Small intestine (tissue), 7 donors: ENCODE measurements at regions not wholly inside any gene's neighbourhood (a gene's known extent, or its start where the extent isn't known, plus 50 kb on each side); places are given as distances from the start of the nearest gene placed in this dataset.

Experiments
- DNase-seq, 2 donors: peaks; one replicate each; pipeline versions ENCODE4 v3.0.0 to v3.0.0-alpha.2; 2013
- FAIRE-seq: peaks from 2 replicates; lab custom pipeline; 2012; peaks lifted over from hg19 to GRCh38; lab: Jason Lieb, UNC
- H3K27ac ChIP-seq, 3 donors: one replicate each; pipeline ENCODE4 v1.5.1; 2013; ENCODE audit warnings: low read length in 2 of 3, mild to moderate bottlenecking in 2 of 3, control low read depth in 1 of 3, inconsistent platforms in 1 of 3, low read depth in 1 of 3, moderate library complexity in 1 of 3
- H3K27me3 ChIP-seq, 3 donors: one replicate each; pipeline ENCODE4 v1.6.1; 2013; ENCODE audit warnings: low read length in 3 of 3, inconsistent platforms in 1 of 3; ENCODE audit not compliant: control insufficient read depth in 3 of 3, insufficient read depth in 3 of 3
- H3K36me3 ChIP-seq, 3 donors: one replicate each; pipeline ENCODE4 v1.6.1; 2013; ENCODE audit warnings: low read length in 3 of 3, inconsistent platforms in 1 of 3, low read depth in 1 of 3, mild to moderate bottlenecking in 1 of 3, moderate library complexity in 1 of 3; ENCODE audit not compliant: control insufficient read depth in 3 of 3, insufficient read depth in 2 of 3
- H3K4me1 ChIP-seq, 3 donors: one replicate each; pipeline ENCODE4 v1.6.1; 2013; ENCODE audit warnings: low read length in 2 of 3, inconsistent platforms in 1 of 3, low read depth in 1 of 3, mild to moderate bottlenecking in 1 of 3, moderate library complexity in 1 of 3; ENCODE audit not compliant: control insufficient read depth in 3 of 3, insufficient read depth in 2 of 3
- H3K4me3 ChIP-seq, 3 donors: one replicate each; pipeline ENCODE4 v1.5.1; 2013; ENCODE audit warnings: low read length in 3 of 3, control low read depth in 1 of 3, inconsistent platforms in 1 of 3, low read depth in 1 of 3, mild to moderate bottlenecking in 1 of 3, moderate library complexity in 1 of 3
- H3K9me3 ChIP-seq, 2 donors: one replicate each; pipeline ENCODE4 v1.6.1; 2013; ENCODE audit warnings: low read depth in 1 of 2, low read length in 1 of 2; ENCODE audit not compliant: control insufficient read depth in 2 of 2, insufficient read depth in 1 of 2
- WGBS, 3 donors: extraction: QIAGEN DNeasy Blood & Tissue Kit; methylation state at CpG; one replicate each; pipeline ENCODE4 v1.1.7; 2013; 5-methylcytosine and 5-hydroxymethylcytosine counted together
- donor health status: healthy with polysubstance abuse.
- donor health status: control.
- donor health status: control.
- donor health status: Bipolar disorder and iron deficiency.
- donor health status: healthy.

DNA sequence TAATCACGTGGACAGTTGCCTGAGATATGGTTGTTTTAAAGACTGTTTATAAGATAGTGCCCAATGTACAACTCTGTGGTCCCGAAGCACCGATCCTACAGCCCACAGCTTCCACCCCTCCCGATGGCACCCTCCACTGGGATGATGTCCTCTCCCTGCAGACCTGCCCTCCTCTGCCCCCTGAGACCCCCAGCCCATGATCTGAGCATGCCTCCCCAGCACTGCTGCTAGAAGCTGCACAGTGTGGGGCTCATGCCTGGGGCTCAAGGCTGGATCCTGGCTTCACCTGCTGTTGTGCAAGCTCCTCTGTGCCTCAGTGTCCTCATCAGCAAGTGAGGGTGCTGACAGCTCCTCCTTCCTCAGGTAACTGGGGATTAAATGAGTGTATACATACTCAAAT is 254.7 kb upstream of the MKI67 start:
- FAIRE-seq (no peak), DNase-seq (no peak)
- Histone ChIP-seq H3K4me1 (no peaks in the 10 kb centered on the region), H3K9me3 (no peaks in the 10 kb centered on the region), H3K36me3 (no peaks in the 10 kb centered on the region), H3K4me3 (no peak overlapping the region), H3K27me3 (no peaks in the 10 kb centered on the region), H3K27ac (no peak overlapping the region)
- 63 to 77% (median 64%) methylated on average over 4 of the region's 4 CpGs for WGBS, 3 donors

DNA sequence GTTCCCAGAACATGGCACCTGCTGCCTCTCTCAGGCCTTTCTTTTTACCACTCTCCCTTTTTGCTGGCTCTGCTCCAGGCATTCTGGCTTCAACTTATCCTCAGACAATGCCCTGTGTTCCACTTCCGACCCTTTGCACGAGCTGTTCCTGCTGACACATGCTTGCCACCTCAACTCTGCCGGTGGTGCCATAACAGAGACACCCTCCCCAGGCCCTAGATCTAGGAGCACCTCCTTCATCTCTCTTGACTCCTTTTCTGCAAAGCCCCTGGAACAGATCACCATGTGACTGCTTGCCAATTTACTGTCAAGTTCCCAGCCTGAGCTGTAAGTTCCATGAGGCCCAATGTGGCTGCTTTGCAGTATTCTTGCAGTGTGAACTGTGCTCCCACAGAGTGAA is 256.0 kb upstream of the MKI67 start:
- WGBS, 3 donors = 67 to 80% (median 78%) methylated on average over 3 of the region's 3 CpGs
- Histone ChIP-seq H3K9me3 (no peaks in the 10 kb centered on the region), H3K36me3 (no peaks in the 10 kb centered on the region), H3K27ac (no peak overlapping the region), H3K4me3 (no peak overlapping the region), H3K4me1 (no peaks in the 10 kb centered on the region), H3K27me3 (no peaks in the 10 kb centered on the region)
- FAIRE-seq (no peak), DNase-seq (no peak)

DNA sequence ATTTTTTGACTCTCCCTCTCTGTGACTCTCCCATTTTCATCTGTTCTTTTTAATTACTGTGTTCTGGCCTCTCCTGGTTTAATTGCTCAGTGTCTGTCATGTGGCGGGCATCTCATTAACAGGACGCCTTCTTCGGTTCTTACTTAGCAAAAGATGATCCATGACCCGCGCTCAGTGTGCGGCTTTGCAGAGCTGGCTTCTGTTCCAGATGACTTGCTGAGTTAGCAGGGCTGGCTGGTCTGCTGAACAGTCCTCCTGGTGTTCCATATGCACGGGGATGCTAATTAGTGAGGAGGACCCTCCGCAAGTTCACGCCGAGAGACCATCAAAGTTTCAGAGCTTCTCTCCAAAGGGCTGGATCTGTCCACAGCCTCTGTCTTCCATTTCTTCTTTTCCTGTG is 258.6 kb upstream of the MKI67 start:
- Histone ChIP-seq H3K36me3 (no peaks in the 10 kb centered on the region), H3K27me3 (no peaks in the 10 kb centered on the region), H3K4me1 (no peaks in the 10 kb centered on the region), H3K4me3 (no peak overlapping the region), H3K9me3 (no peaks in the 10 kb centered on the region), H3K27ac (no peak overlapping the region)
- DNase-seq (no peak), FAIRE-seq (no peak)
- 89 to 93% (median 90%) methylated on average over 10 of the region's 10 CpGs for WGBS, 3 donors

DNA sequence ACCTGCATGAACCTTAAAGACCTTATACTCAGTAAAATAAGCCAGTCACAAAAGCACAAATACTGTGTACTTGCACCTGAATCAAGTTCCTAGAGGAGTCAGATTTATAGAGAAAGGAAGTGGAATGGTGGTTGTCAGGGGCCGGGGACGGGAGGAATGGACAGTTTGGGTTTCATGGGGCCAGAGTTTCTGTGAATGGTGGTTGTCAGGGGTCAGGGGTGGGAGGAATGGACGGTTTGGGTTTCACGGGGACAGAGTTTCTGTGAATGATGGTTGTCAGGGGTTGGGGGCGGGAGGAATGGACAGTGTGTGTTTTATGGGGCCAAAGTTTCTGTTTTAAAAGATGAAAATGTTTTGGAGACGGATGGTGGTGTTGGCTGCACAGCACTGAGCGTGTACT is 260.0 kb upstream of the MKI67 start:
- 71 to 82% (median 75%) methylated on average over 7 of the region's 7 CpGs for WGBS, 3 donors
- no peaks in the 10 kb centered on the region for H3K36me3 ChIP-seq
- no peak for FAIRE-seq
- DNase-seq = no peak
- no peaks in the 10 kb centered on the region for H3K4me1 ChIP-seq
- H3K27ac ChIP-seq = no peak overlapping the region
- H3K9me3 ChIP-seq = no peaks in the 10 kb centered on the region
- no peaks in the 10 kb centered on the region for H3K27me3 ChIP-seq
- H3K4me3 ChIP-seq = no peak overlapping the region

DNA sequence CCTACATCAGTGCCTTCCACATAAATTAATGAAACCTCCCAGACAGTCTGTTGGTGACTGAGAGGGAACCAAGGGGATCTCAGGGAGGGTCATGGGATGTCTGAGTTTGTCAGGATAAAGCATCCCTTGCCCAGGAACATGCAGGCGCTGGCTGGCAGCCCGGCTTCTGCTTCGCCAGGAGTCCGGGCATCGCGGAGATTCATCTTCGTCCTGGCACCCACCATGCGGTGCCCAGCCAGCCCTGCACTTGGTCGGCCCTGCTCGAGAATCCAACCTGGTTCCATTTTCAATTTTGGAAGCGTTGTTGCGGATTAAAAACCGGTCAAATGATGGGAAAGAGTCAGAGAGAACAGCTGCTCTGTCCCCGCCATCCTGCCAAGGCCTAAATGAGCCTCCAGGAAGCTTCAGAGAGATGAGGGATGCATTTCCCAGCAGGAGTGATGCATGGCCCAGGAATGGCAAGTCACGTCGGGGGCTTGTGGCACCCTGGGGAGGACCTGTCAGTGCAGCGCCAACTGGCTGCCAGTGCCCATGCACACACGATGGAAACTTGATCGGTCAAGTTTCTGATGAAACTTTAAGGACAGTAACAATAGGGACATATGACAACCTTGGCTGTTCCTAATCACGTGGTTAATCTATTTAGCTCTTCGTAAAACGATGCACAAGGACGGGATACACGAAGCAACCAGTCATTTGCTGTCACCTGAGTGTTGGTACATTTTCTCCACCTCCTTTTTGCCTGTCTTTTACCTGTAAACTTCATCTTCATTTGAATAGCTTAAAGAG is 260.8 kb upstream of the MKI67 start:
- Histone ChIP-seq H3K27me3 (no peaks in the 10 kb centered on the region), H3K4me1 (no peaks in the 10 kb centered on the region), H3K9me3 (no peaks in the 10 kb centered on the region), H3K4me3 (no peak overlapping the region), H3K36me3 (no peaks in the 10 kb centered on the region), H3K27ac (no peak overlapping the region)
- 87 to 91% (median 89%) methylated on average over 24 of the region's 24 CpGs for WGBS, 3 donors
- FAIRE-seq (no peak), DNase-seq (no peak)

DNA sequence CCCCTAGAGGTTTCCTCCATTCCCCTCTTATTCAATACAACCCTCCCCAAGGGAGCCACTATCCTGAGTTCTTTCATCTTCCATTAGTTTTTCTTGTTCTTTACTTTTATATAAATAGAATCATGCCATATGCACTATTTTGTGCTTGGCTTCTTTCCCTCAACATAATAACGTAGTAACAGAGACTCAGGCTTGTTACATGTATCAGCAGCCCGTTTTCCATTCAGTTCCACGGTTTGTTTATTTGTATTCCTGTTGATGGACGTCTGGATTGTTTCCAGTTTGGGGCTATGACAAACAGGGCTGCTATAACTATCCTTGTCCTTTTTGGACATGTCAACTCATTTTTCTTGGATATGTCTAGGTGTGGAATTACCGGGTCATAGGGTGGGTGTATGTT is 264.4 kb upstream of the MKI67 start:
- Histone ChIP-seq H3K4me1 (no peaks in the 10 kb centered on the region), H3K9me3 (no peaks in the 10 kb centered on the region), H3K4me3 (no peak overlapping the region), H3K27ac (no peak overlapping the region), H3K36me3 (no peaks in the 10 kb centered on the region), H3K27me3 (no peaks in the 10 kb centered on the region)
- no peak for DNase-seq
- 39 to 48% (median 48%) methylated on average over 5 of the region's 5 CpGs for WGBS, 3 donors
- no peak for FAIRE-seq

DNA sequence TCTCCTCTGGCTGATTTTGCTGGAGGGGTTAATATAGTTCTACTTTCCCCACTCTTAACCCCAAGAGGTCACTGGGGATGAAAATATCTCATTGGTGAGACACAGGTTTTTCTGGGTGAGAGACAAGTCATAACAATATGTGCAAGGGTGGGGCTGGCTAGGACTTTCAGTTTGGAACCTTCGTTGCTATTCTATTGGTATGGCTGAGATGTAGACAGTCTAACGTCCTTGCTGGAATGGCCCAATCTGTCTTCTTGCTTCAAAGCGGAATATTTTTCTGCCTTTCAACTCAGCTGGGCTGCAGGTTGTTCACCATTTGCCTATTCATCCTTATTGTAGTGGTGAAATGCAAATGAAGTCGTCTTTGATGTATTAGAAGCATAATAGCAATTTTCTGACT is 267.3 kb upstream of the MKI67 start:
- DNase-seq (no peak), FAIRE-seq (no peak)
- peaks cover 0 to 3% (median 0%) of the 10 kb centered on the region in 3 donors for H3K27me3 ChIP-seq
- no peaks in the 10 kb centered on the region for H3K9me3 ChIP-seq
- 59 to 70% (median 67%) methylated on average over 4 of the region's 4 CpGs for WGBS, 3 donors
- H3K27ac ChIP-seq = no peak overlapping the region
- H3K4me1 ChIP-seq = no peaks in the 10 kb centered on the region
- H3K36me3 ChIP-seq = no peaks in the 10 kb centered on the region
- H3K4me3 ChIP-seq = no peak overlapping the region

DNA sequence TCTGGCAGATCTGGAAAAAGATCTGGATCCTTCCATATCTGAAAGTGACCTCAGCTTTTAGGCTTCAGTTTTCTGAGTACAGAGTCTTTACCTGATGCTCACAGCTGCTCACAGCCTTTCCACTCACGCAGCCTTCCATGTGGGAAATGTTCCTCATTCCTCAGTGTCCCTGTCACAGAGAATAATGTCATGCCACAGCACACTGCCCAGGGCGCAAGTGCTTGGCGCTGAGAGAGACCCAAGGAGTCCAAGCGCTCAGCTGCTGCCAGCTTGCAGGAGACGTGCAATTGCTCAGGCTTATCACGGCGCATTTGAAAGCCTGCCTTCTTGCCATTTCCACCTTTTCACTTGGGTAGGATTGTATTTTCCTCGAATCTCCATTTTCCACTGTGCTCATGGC is 271.9 kb upstream of the MKI67 start:
- H3K4me1 ChIP-seq = no peaks in the 10 kb centered on the region
- H3K27me3 ChIP-seq = peaks cover 0 to 3% (median 0%) of the 10 kb centered on the region in 3 donors
- WGBS, 3 donors = 70 to 88% (median 83%) methylated on average over 8 of the region's 8 CpGs
- no peak overlapping the region for H3K27ac ChIP-seq
- H3K4me3 ChIP-seq = no peak overlapping the region
- no peaks in the 10 kb centered on the region for H3K36me3 ChIP-seq
- peaks cover 0 to 8% of the 10 kb centered on the region in 2 donors for H3K9me3 ChIP-seq
- DNase-seq = no peak
- FAIRE-seq = no peak

DNA sequence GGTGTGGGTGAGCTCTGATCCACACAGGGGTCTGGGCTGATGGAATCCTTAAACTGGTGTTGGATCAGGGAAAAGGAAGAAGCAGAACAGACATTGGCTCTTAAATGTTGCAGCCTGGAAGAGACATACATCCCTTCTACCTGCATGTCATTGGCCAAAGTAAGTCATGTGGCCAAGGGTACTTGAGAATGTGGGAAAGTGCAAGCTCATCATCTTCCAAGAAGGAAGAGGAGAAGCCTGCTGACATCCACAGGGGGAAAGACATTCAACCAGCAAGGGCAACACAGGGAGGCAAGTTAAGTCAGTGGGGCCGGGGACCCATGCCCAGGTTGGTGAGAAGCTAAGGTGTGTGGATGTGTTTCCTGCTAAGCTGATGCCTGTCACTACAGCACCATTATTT is 272.8 kb upstream of the MKI67 start:
- WGBS, 3 donors = 75 to 91% (median 84%) methylated on average over 1 of the region's 1 CpG
- FAIRE-seq (no peak), DNase-seq (no peak)
- Histone ChIP-seq H3K27me3 (peaks cover 0 to 3% (median 0%) of the 10 kb centered on the region in 3 donors), H3K4me1 (no peaks in the 10 kb centered on the region), H3K4me3 (no peak overlapping the region), H3K9me3 (peaks cover 0 to 8% of the 10 kb centered on the region in 2 donors), H3K27ac (no peak overlapping the region), H3K36me3 (no peaks in the 10 kb centered on the region)
